GM13976 (cell line): ENCODE measurements at regions not wholly inside any gene's neighbourhood (a gene's known extent, or its start where the extent isn't known, plus 50 kb on each side); places are given as distances from the start of the nearest gene placed in this dataset.

Experiments
- DNase-seq: peaks from one replicate; pipeline ENCODE4 v3.0.0; 2012; ENCODE audit warnings: low spot score
- CTCF ChIP-seq: IDR thresholded peaks from 2 replicates; pipeline ENCODE4 v1.5.1; 2012; ENCODE audit warnings: borderline replicate concordance, mild to moderate bottlenecking; ENCODE audit not compliant: insufficient read depth; ENCODE audit errors: extremely low read depth, missing control alignments, control extremely low read depth
- in situ Hi-C: fragments of 300-500 bp; cut with MboI; formaldehyde crosslinking; loops from one replicate; pipeline ENCODE4 v1.12.0; 2022; ENCODE audit warnings: low sequenced_read_pairs, mixed read lengths, inconsistent platforms; ENCODE audit not compliant: unreplicated experiment

GRCh38 chr19:46943150-46943946 lies 76.3 kb upstream of the NPAS1 start:
- in situ Hi-C loops: no loop called here
- no peak for TF ChIP-seq CTCF
- DNase-seq: no peak

GRCh38 chr19:46944123-46944748 lies 75.4 kb upstream of the NPAS1 start:
- no peak for DNase-seq
- in situ Hi-C loops: no loop called here
- TF ChIP-seq CTCF: no peak

GRCh38 chr19:46944918-46945628 lies 74.6 kb upstream of the NPAS1 start:
- DNase-seq: no peak
- no peak for TF ChIP-seq CTCF
- in situ Hi-C loops: no loop called here

- in situ Hi-C loops: no loop called here
- no peak for DNase-seq
- no peak for TF ChIP-seq CTCF
These were observed 73.7 kb upstream of the NPAS1 start for GRCh38 chr19:46945694-46946489.

GRCh38 chr19:46946611-46947238 lies 72.9 kb upstream of the NPAS1 start:
- no peak for DNase-seq
- no peak for TF ChIP-seq CTCF
- in situ Hi-C loops: no loop called here
